T-helper 22 cell (primary cell): ENCODE measurements at regions not wholly inside any gene's neighbourhood (a gene's known extent, or its start where the extent isn't known, plus 50 kb on each side); places are given as distances from the start of the nearest gene placed in this dataset.

Experiments used
- DNase-seq: peaks from one replicate; pipeline ENCODE4 v3.0.0-alpha.2; 2020; ENCODE audit warnings: low read depth

- DNase-seq = no peak
Measured at GRCh38 chr22:49093192-49093880, 734.3 kb downstream of the BRD1 start.

GRCh38 chr22:49092716-49093115, 735.0 kb downstream of the BRD1 start:
- DNase-seq = no peak

- DNase-seq = no peak
Measured at GRCh38 chr22:49091917-49092545, 735.6 kb downstream of the BRD1 start.

DNA sequence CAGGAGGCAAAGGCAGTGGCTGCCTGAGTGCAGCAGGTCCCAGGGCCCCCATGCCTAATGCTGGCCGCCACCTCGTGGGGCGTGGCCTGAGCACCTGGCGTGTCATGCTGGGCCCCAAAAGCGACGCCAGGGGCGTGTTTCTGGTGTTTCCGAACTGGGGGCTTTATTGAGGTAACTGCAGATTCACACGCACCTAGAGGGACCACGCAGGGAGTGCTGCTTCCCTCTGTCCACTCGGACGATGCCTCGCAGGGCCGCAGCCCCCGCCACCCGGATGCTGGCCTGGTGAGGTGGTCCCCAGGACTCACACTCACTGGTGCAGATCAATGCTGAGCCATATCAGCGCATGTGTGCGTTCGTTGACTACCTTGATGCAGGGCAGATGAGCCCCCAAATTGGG, 736.2 kb downstream of the BRD1 start:
- no peak for DNase-seq

GRCh38 chr22:49090853-49091135, 736.9 kb downstream of the BRD1 start:
- DNase-seq = no peak

- DNase-seq = no peak
Measured at GRCh38 chr22:49090061-49090852, 737.4 kb downstream of the BRD1 start.

GRCh38 chr22:49088801-49089791, 738.6 kb downstream of the BRD1 start:
- no peak for DNase-seq

GRCh38 chr22:49087716-49088601, 739.7 kb downstream of the BRD1 start:
- DNase-seq = no peak

- no peak for DNase-seq
Measured at GRCh38 chr22:49087198-49087597, 740.5 kb downstream of the BRD1 start.

- no peak for DNase-seq
Measured at GRCh38 chr22:49086606-49087157, 741.0 kb downstream of the BRD1 start.

DNA sequence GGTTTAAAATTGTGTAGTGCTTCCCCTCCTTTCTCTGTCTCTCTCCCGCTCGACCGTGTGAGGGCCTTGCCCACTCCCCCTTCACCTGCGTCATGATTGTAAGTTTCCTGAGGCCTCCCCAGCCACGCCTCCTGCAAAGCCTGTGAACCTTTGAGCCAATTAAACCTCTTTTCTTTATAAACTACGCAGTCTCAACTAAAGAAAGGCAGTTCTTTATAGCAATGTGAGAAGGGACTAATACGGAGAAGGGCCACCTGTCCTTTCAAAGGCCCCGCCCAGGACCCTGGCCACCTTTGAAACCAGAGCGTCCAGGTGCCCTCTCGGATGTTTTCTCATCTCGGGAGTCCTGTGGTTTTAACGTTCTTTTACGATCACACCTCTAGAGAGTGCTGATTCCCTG, 741.5 kb downstream of the BRD1 start:
- DNase-seq = no peak

DNA sequence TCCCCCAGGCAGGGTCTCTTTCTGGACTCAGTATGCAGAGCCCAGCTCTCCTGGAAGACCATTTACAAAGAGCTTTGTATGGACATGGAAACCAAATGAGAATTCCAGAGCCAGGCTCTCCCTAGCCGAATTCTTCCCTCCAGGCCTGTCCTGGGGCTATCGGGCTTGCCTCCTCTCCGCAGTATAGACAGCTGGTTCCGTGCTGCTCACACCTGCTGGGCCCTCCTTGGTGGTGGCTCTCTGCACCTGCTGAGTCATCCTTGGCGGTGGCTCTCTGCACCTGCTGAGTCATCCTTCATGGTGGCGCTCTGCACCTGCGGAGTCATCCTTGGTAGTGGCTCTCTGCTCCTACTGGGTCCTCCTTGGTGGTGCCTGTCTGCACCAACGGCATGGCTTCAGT, 743.5 kb downstream of the BRD1 start:
- DNase-seq = no peak

GRCh38 chr22:49083607-49084006, 744.1 kb downstream of the BRD1 start:
- DNase-seq = no peak

DNA sequence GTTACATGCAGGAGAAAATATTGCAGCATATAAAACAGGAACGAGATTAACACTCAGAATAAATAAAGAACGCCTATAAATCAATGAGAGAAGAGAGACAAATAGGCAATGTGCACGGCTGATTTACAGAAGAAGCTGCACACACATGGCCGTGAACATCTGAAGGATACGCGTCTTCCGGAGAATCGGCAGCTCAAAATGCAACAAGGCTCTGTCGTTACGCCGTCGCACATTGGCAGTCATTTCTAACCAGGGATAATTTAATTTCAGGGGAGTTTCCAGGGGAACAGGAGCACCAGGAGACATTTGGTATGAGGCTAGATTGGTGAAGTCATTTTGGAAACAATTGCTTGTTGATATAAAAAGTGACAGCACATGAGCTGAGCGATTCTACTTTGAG, 745.2 kb downstream of the BRD1 start:
- DNase-seq = no peak

GRCh38 chr22:49081926-49082325, 745.7 kb downstream of the BRD1 start:
- DNase-seq = no peak

- DNase-seq = no peak
Measured at GRCh38 chr22:49081261-49081666, 746.4 kb downstream of the BRD1 start.

- no peak for DNase-seq
Measured at GRCh38 chr22:49080631-49081030, 747.0 kb downstream of the BRD1 start.

GRCh38 chr22:49079743-49080500, 747.8 kb downstream of the BRD1 start:
- no peak for DNase-seq

- no peak for DNase-seq
Measured at GRCh38 chr22:49079027-49079725, 748.5 kb downstream of the BRD1 start.
